ENCODE measurements at regions not wholly inside any gene's neighbourhood (a gene's known extent, or its start where the extent isn't known, plus 50 kb on each side); places are given as distances from the start of the nearest gene placed in this dataset.

DNA sequence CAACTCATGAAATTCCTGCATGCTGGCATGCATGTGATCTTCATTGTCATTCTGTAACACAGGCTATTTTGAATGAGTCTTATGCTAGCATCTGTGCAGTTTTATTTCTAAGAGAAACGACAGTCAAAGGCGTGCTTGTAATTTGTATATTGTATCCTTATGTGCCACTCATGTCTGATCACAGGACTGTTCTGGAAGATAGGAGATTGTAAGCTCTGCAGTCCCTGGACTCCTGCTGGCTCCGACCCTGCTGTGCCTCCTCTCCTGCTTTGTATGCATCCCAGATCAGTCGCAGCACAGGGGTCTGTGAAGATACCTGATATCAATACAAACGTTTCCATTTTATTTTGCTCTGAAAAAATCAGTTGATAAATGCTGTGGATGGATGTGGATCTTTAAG, 653.1 kb downstream of the LIG4 start:
- TF ChIP-seq, protein P1, sequence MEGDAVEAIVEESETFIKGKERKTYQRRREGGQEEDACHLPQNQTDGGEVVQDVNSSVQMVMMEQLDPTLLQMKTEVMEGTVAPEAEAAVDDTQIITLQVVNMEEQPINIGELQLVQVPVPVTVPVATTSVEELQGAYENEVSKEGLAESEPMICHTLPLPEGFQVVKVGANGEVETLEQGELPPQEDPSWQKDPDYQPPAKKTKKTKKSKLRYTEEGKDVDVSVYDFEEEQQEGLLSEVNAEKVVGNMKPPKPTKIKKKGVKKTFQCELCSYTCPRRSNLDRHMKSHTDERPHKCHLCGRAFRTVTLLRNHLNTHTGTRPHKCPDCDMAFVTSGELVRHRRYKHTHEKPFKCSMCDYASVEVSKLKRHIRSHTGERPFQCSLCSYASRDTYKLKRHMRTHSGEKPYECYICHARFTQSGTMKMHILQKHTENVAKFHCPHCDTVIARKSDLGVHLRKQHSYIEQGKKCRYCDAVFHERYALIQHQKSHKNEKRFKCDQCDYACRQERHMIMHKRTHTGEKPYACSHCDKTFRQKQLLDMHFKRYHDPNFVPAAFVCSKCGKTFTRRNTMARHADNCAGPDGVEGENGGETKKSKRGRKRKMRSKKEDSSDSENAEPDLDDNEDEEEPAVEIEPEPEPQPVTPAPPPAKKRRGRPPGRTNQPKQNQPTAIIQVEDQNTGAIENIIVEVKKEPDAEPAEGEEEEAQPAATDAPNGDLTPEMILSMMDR (conservative IDR thresholded peaks at IDR 0.05; ENCODE audit: low read depth, low read length): no peak
- no peak for TF ChIP-seq EZH2 (IDR thresholded peaks at IDR 0.05; ENCODE audit: borderline replicate concordance, low read depth, low read length, poor library complexity, severe bottlenecking)

Data from A673 (cell line).